HCT116 (cell line): ENCODE measurements at regions not wholly inside any gene's neighbourhood (a gene's known extent, or its start where the extent isn't known, plus 50 kb on each side); places are given as distances from the start of the nearest gene placed in this dataset.

Experiments used
- ATAC-seq: fragments of 200-7000 bp; cut with Tn5 transposase; 2 replicates; pipeline ENCODE4 v1.9.1; 2020; ENCODE audit warnings: mild to moderate bottlenecking, moderate library complexity
- BruUV-seq: library from RNA; stranded (reverse); fragments of 400-500 nt; replicated peaks from 2 replicates; lab custom pipeline; 2021; lab: Mats Ljungman, UMichigan
- CTCF ChIA-PET: fragments of 300-600 bp; sonication (Branson Sonifier 250); formaldehyde crosslinking; loops from one replicate; lab custom pipeline; 2021; ENCODE audit warnings: antibody characterized with exemption; lab: Charles Lee
- POLR2A ChIA-PET: fragments of 300-600, 350-600 bp; sonication (Branson Sonifier 250); formaldehyde crosslinking; loops from one replicate; lab custom pipeline; 2021; ENCODE audit warnings: antibody characterized with exemption; lab: Charles Lee
- RAD21 ChIA-PET, 2 experiments: fragments of 300-600 bp; sonication (Branson Sonifier 250); formaldehyde crosslinking; loops; one replicate each; lab custom pipeline; 2023; ENCODE audit warnings: low total read pairs in 2 of 2; ENCODE audit not compliant: uncharacterized antibody in 2 of 2, unreplicated experiment in 2 of 2, low non-redundant PET in 1 of 2; lab: Charles Lee
- DNase-seq: peaks from one replicate; pipeline ENCODE4 v3.0.0-alpha.2; 2010; ENCODE audit warnings: low read depth, low spot score
- H2AFZ ChIP-seq: fragments of 200-600 bp; shearing (Covaris generic), sonication (generic); 2 replicates; pipeline ENCODE4 v1.6.1; 2017; ENCODE audit warnings: low read depth, mixed run types, mixed read lengths, antibody characterized with exemption, low read length; ENCODE audit not compliant: poor library complexity, severe bottlenecking
- H3K27ac ChIP-seq: 2 replicates; pipeline ENCODE4 v1.5.1; 2012; ENCODE audit warnings: low read depth, low read length
- H3K27me3 ChIP-seq: fragments of 200-600 bp; sonication (generic); 2 replicates; pipeline ENCODE4 v1.6.1; 2016; ENCODE audit warnings: mixed run types, low read length, mixed read lengths; ENCODE audit not compliant: insufficient read depth
- H3K36me3 ChIP-seq, 2 experiments: fragments of 200-500 bp in 1 of 2; fragments of 200-600 bp in 1 of 2; sonication (Bioruptor generic) in 1 of 2; sonication (generic) in 1 of 2; 2 replicates each; pipeline versions ENCODE4 v1.5.1 to v1.6.1; 2014 to 2016; ENCODE audit warnings: low read length in 2 of 2, inconsistent platforms in 1 of 2, mixed read lengths in 1 of 2, mixed run types in 1 of 2; ENCODE audit not compliant: insufficient read depth in 2 of 2, control insufficient read depth in 1 of 2
- H3K4me1 ChIP-seq, 2 experiments: fragments of 200-600 bp in 1 of 2; sonication (generic) in 1 of 2; 2 replicates each; pipeline versions ENCODE4 v1.5.1 to v1.6.1; 2012 to 2017; ENCODE audit warnings: low read length in 2 of 2, inconsistent platforms in 1 of 2, mild to moderate bottlenecking in 1 of 2, mixed read lengths in 1 of 2, mixed run types in 1 of 2, moderate library complexity in 1 of 2; ENCODE audit not compliant: insufficient read depth in 2 of 2, control insufficient read depth in 1 of 2
- H3K4me2 ChIP-seq: fragments of 200-600 bp; sonication (generic); 2 replicates; pipeline ENCODE4 v1.6.1; 2017; ENCODE audit warnings: mixed run types, low read length, mixed read lengths
- H3K4me3 ChIP-seq, 2 experiments: fragments of 200-600 bp in 1 of 2; sonication (generic) in 1 of 2; replicated peaks in 1 of 2; 2 replicates each; pipeline ENCODE4 v1.5.1; 2011 to 2016; ENCODE audit warnings: low read length in 2 of 2, control low read depth in 1 of 2, low read depth in 1 of 2, mild to moderate bottlenecking in 1 of 2, mixed read lengths in 1 of 2, mixed run types in 1 of 2
- H3K79me2 ChIP-seq: fragments of 200-600 bp; sonication (generic); 2 replicates; pipeline ENCODE4 v1.6.1; 2017; ENCODE audit warnings: mild to moderate bottlenecking, mixed run types, low read length, moderate library complexity, mixed read lengths; ENCODE audit not compliant: insufficient read depth
- H3K9ac ChIP-seq: fragments of 200-600 bp; sonication (generic); 2 replicates; pipeline ENCODE4 v1.6.1; 2016; ENCODE audit warnings: low read length, mixed read lengths
- H3K9me2 ChIP-seq: fragments of 200-600 bp; sonication (generic), shearing (Covaris generic); 2 replicates; pipeline ENCODE4 v1.6.1; 2017; ENCODE audit warnings: mixed run types, mild to moderate bottlenecking, moderate library complexity; ENCODE audit not compliant: insufficient read depth
- H3K9me3 ChIP-seq, 2 experiments: fragments of 200-500 bp in 1 of 2; fragments of 200-600 bp in 1 of 2; sonication (Bioruptor generic) in 1 of 2; sonication (generic) in 1 of 2; 2 replicates each; pipeline ENCODE4 v1.6.1; 2014 to 2017; ENCODE audit warnings: low read length in 2 of 2, mixed read lengths in 2 of 2, inconsistent platforms in 1 of 2, low read depth in 1 of 2, mild to moderate bottlenecking in 1 of 2, mixed run types in 1 of 2, moderate library complexity in 1 of 2; ENCODE audit not compliant: control insufficient read depth in 1 of 2, insufficient read depth in 1 of 2
- H4K20me1 ChIP-seq: fragments of 200-600 bp; sonication (generic), shearing (Covaris generic); 2 replicates; pipeline ENCODE4 v1.6.1; 2017; ENCODE audit warnings: mixed run types, mild to moderate bottlenecking, moderate library complexity; ENCODE audit not compliant: insufficient read depth
- ATF3 ChIP-seq: IDR thresholded peaks from 2 replicates; pipeline ENCODE4 v1.6.1; 2012
- CBX3 ChIP-seq: IDR thresholded peaks from 2 replicates; pipeline ENCODE4 v1.6.1; 2012; ENCODE audit warnings: low read depth
- CEBPB ChIP-seq: IDR thresholded peaks from 2 replicates; pipeline ENCODE4 v1.6.1; 2012; ENCODE audit warnings: low read depth
- CTCF ChIP-seq, 3 experiments: fragments of 200-600 bp in 1 of 3; sonication (generic) in 1 of 3; IDR thresholded peaks in 2 of 3; conservative IDR thresholded peaks in 1 of 3; 2 replicates each; pipeline ENCODE4 v1.5.1; 2012 to 2017; ENCODE audit warnings: low read depth in 2 of 3, low read length in 2 of 3, antibody characterized with exemption in 1 of 3, borderline replicate concordance in 1 of 3, control low read depth in 1 of 3, mild to moderate bottlenecking in 1 of 3, mixed read lengths in 1 of 3, mixed run types in 1 of 3, moderate library complexity in 1 of 3; ENCODE audit not compliant: insufficient read depth in 1 of 3
- EGR1 ChIP-seq: IDR thresholded peaks from 2 replicates; pipeline ENCODE4 v1.6.1; 2012; ENCODE audit warnings: low read depth
- EZH2 ChIP-seq: fragments of 200-600 bp; sonication (generic); IDR thresholded peaks from 2 replicates; pipeline ENCODE4 v1.6.1; 2017; ENCODE audit warnings: antibody characterized with exemption, mixed run types
- EZH2phosphoT487 ChIP-seq: fragments of 200-600 bp; IDR thresholded peaks from 2 replicates; pipeline ENCODE4 v1.6.1; 2018; ENCODE audit warnings: antibody characterized with exemption, borderline replicate concordance
- FOSL1 ChIP-seq: IDR thresholded peaks from 2 replicates; pipeline ENCODE4 v1.6.1; 2012; ENCODE audit warnings: low read depth
- MAX ChIP-seq: IDR thresholded peaks from 2 replicates; pipeline ENCODE4 v1.6.1; 2012
- POLR2A ChIP-seq: IDR thresholded peaks from 2 replicates; pipeline ENCODE4 v1.7.0; 2011; ENCODE audit warnings: borderline replicate concordance; ENCODE audit not compliant: insufficient read depth, insufficient read length; ENCODE audit errors: extremely low read depth
- POLR2AphosphoS5 ChIP-seq: IDR thresholded peaks from 2 replicates; pipeline ENCODE4 v1.6.1; 2011; ENCODE audit warnings: mild to moderate bottlenecking, low read depth, low read length, moderate library complexity
- RAD21 ChIP-seq: IDR thresholded peaks from 2 replicates; pipeline ENCODE4 v1.6.1; 2012; ENCODE audit warnings: low read depth, mild to moderate bottlenecking
- SIN3A ChIP-seq: IDR thresholded peaks from 2 replicates; pipeline ENCODE4 v1.6.1; 2012; ENCODE audit warnings: low read depth
- SP1 ChIP-seq: IDR thresholded peaks from 2 replicates; pipeline ENCODE4 v1.6.1; 2012; ENCODE audit warnings: low read depth
- SRF ChIP-seq: IDR thresholded peaks from 2 replicates; pipeline ENCODE4 v1.6.1; 2012; ENCODE audit warnings: low read depth
- TCF7L2 ChIP-seq: IDR thresholded peaks from 2 replicates; pipeline ENCODE4 v1.7.0; 2011; ENCODE audit warnings: borderline replicate concordance, inconsistent platforms; ENCODE audit not compliant: insufficient read depth, insufficient read length; ENCODE audit errors: extremely low read depth
- YY1 ChIP-seq: IDR thresholded peaks from 2 replicates; pipeline ENCODE4 v1.6.1; 2011; ENCODE audit warnings: low read length, low read depth, moderate library complexity, mild to moderate bottlenecking; ENCODE audit not compliant: insufficient replicate concordance; ENCODE audit errors: extremely low read depth
- ZBTB33 ChIP-seq: IDR thresholded peaks from 2 replicates; pipeline ENCODE4 v1.6.1; 2011; ENCODE audit warnings: mild to moderate bottlenecking, low read length, moderate library complexity; ENCODE audit not compliant: insufficient replicate concordance; ENCODE audit errors: extremely low read depth
- ZFX ChIP-seq: fragments of 450-650 bp; IDR thresholded peaks from 2 replicates; pipeline ENCODE4 v1.6.1; 2017
- intact Hi-C: fragments of 100-400 bp; cut with micrococcal nuclease; formaldehyde crosslinking; loops from 2 replicates; pipeline ENCODE4 v1.10.0; 2022

GRCh38 chrX:122439831-122440230 is 744.2 kb upstream of the GRIA3 start (continued):
- no peak for TF ChIP-seq POLR2AphosphoS5
- TF ChIP-seq EGR1, result no peak
- TF ChIP-seq MAX, result no peak
- no peak for TF ChIP-seq POLR2A

DNA sequence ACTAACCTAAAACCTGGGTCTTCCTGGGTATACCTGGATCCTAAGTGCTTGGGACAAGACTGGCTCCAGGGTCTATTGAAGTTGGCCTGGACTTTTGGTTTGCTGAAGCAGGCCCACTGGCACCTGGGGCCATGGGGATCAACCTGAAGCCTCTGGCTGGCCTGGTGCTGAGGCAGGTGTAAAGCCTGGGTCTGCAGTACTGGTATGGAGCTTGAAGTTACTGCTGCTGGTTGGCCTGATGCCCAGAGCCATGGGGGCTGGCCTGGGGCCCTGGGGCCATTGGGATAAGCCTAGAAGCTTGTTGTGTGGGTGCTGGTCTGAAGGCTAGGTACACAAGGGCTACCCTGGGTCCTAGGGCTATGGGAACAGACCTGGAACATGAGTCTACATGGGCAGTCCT is 743.2 kb upstream of the GRIA3 start:
- RAD21 ChIA-PET, result no interaction called here

More for the DNA sequence above, 743.2 kb upstream of the GRIA3 start:
- H3K9me2 ChIP-seq, result no peaks in the 10 kb centered on the region
- POLR2A ChIA-PET, result no interaction called here
- no peak for DNase-seq
- no peaks in the 10 kb centered on the region for H3K36me3 ChIP-seq
- intact Hi-C loops, result no loop called here
- no peaks in the 10 kb centered on the region for H3K79me2 ChIP-seq
- no peak overlapping the region for H3K27ac ChIP-seq
- H3K4me1 ChIP-seq, result no peaks in the 10 kb centered on the region
- CTCF ChIA-PET, result no interaction called here
- no peak for TF ChIP-seq ZFX
- TF ChIP-seq ZBTB33, result no peak
- TF ChIP-seq TCF7L2, result no peak
- TF ChIP-seq SP1, result no peak
- TF ChIP-seq CTCF (IDR thresholded peaks at IDR 0.05 in 2 of 3, conservative IDR thresholded peaks at IDR 0.05 in 1 of 3; ENCODE audit: borderline replicate concordance in 1 of 3, insufficient read depth in 1 of 3, low read depth in 2 of 3, low read length in 2 of 3), result no peak
- TF ChIP-seq RAD21, result no peak
- TF ChIP-seq MAX, result no peak
- TF ChIP-seq YY1, result no peak
- TF ChIP-seq EGR1, result no peak
- no peak for TF ChIP-seq CBX3
- TF ChIP-seq EZH2phosphoT487, result no peak
- TF ChIP-seq SIN3A, result no peak
- TF ChIP-seq EZH2, result no peak
- TF ChIP-seq POLR2A, result no peak
- no peak for TF ChIP-seq SRF
- no peak for TF ChIP-seq CEBPB
- TF ChIP-seq ATF3, result no peak
- TF ChIP-seq FOSL1, result no peak
- TF ChIP-seq, all 23 proteins: peak for 0
- ATAC-seq, result no peak
- Histone ChIP-seq H2AFZ (no peak overlapping the region), H3K4me3 (no peak overlapping the region), H3K9me3 (no peaks in the 10 kb centered on the region), H3K4me2 (no peak overlapping the region), H4K20me1 (no peaks in the 10 kb centered on the region), H3K9ac (no peak overlapping the region), H3K27me3 (no peaks in the 10 kb centered on the region)
- BruUV-seq, result no TSS peak
